Keratinocyte (primary cell): ENCODE measurements at regions not wholly inside any gene's neighbourhood (a gene's known extent, or its start where the extent isn't known, plus 50 kb on each side); places are given as distances from the start of the nearest gene placed in this dataset.

ENCODE experiments used
- CTCF ChIP-seq, 3 experiments: IDR thresholded peaks in 1 of 3; conservative IDR thresholded peaks in 1 of 3; optimal IDR thresholded peaks in 1 of 3; 2 replicates in 2 of 3; 3 replicates in 1 of 3; pipeline versions ENCODE3 to v1.5.1; 2011; ENCODE audit warnings: low read length in 3 of 3, mild to moderate bottlenecking in 3 of 3, moderate library complexity in 2 of 3, control low read depth in 1 of 3, inconsistent platforms in 1 of 3; ENCODE audit not compliant: insufficient read depth in 2 of 3; ENCODE audit errors: extremely low read depth in 1 of 3
- EZH2 ChIP-seq: IDR thresholded peaks from one replicate; pipeline ENCODE4 v1.6.1; 2012; ENCODE audit warnings: inconsistent platforms, mild to moderate bottlenecking, low read length, moderate library complexity

GRCh38 chr16:19938536-19938935 is 53.9 kb upstream of the GPRC5B start:
- TF ChIP-seq CTCF (optimal IDR thresholded peaks at IDR 0.05 in 1 of 3, IDR thresholded peaks at IDR 0.05 in 1 of 3, conservative IDR thresholded peaks at IDR 0.05 in 1 of 3; ENCODE audit: extremely low read depth in 1 of 3, insufficient read depth in 2 of 3, low read length in 3 of 3), result no peak
- TF ChIP-seq EZH2, result no peak
